ENCODE measurements at regions not wholly inside any gene's neighbourhood (a gene's known extent, or its start where the extent isn't known, plus 50 kb on each side); places are given as distances from the start of the nearest gene placed in this dataset.

- no peaks in the 10 kb centered on the region for H3K27me3 ChIP-seq (replicated peaks; ENCODE audit: control insufficient read depth, insufficient read depth, low read length)
- no peak for TF ChIP-seq CTCF (IDR thresholded peaks at IDR 0.05; ENCODE audit: insufficient read depth, low read length, poor library complexity, severe bottlenecking)
- no peaks in the 10 kb centered on the region for H3K36me3 ChIP-seq (ENCODE audit: control insufficient read depth, insufficient read depth, low read length)
- H3K4me3 ChIP-seq (replicated peaks; ENCODE audit: low read depth, low read length) = no peak overlapping the region
- no peak for DNase-seq (ENCODE audit: extremely low read depth, insufficient read length)
Observed at GRCh38 chr10:29205787-29206186, 83.1 kb upstream of the LYZL1 start.

- Histone ChIP-seq H3K27me3 (replicated peaks; ENCODE audit: control insufficient read depth, insufficient read depth, low read length) (no peaks in the 10 kb centered on the region), H3K4me3 (replicated peaks; ENCODE audit: low read depth, low read length) (no peak overlapping the region), H3K36me3 (ENCODE audit: control insufficient read depth, insufficient read depth, low read length) (no peaks in the 10 kb centered on the region)
- DNase-seq (ENCODE audit: extremely low read depth, insufficient read length) = no peak
- no peak for TF ChIP-seq CTCF (IDR thresholded peaks at IDR 0.05; ENCODE audit: insufficient read depth, low read length, poor library complexity, severe bottlenecking)
Observed at GRCh38 chr10:29208845-29209244, 80.0 kb upstream of the LYZL1 start.

DNA sequence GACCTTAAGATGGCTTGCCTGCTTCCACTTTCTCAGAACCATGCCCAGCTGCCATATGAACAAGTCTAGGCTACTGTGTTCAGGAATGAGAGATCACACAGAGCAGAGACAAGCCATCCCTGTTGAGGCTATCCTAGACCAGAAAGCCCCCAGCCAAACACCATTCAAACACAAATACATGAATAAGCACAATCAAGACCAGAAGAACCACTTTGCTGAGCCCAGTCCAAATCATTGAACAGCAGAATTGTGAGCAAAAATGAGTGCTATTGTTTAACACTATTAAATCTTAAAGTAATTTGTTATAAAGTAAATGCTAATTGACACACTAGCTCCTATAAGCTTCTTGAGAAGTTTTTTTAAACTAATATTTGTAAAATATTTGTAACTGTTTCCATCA is 79.0 kb upstream of the LYZL1 start:
- no peak for DNase-seq (ENCODE audit: extremely low read depth, insufficient read length)
- Histone ChIP-seq H3K4me3 (replicated peaks; ENCODE audit: low read depth, low read length) (no peak overlapping the region), H3K27me3 (replicated peaks; ENCODE audit: control insufficient read depth, insufficient read depth, low read length) (no peaks in the 10 kb centered on the region), H3K36me3 (ENCODE audit: control insufficient read depth, insufficient read depth, low read length) (no peaks in the 10 kb centered on the region)
- TF ChIP-seq CTCF (IDR thresholded peaks at IDR 0.05; ENCODE audit: insufficient read depth, low read length, poor library complexity, severe bottlenecking) = no peak

- TF ChIP-seq CTCF (IDR thresholded peaks at IDR 0.05; ENCODE audit: insufficient read depth, low read length, poor library complexity, severe bottlenecking) = no peak
- H3K36me3 ChIP-seq (ENCODE audit: control insufficient read depth, insufficient read depth, low read length) = no peaks in the 10 kb centered on the region
Observed at GRCh38 chr10:29210266-29210868, 78.5 kb upstream of the LYZL1 start.

DNA sequence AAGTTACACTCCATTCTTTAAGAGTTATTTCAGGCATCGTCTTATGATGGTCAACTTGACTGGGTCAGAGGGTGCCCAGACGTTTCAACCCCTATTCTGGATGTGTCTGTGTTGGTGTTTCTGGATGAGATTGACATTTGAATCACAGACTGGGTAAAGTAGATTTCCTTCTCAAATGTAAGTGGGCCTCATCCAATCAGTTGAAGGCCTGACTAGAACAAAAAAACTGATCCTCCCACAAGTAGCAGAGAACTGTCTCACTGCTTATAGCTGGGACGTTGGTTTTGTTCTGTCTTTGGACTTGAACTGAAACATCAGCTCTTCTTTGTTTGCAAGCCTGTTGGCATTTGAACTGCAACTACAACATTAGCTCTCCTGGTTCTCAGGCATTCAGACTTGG is 76.3 kb upstream of the LYZL1 start:
- DNase-seq (ENCODE audit: extremely low read depth, insufficient read length) = no peak
- no peak for TF ChIP-seq CTCF (IDR thresholded peaks at IDR 0.05; ENCODE audit: insufficient read depth, low read length, poor library complexity, severe bottlenecking)
- no peak overlapping the region for H3K4me3 ChIP-seq (replicated peaks; ENCODE audit: low read depth, low read length)
- no peaks in the 10 kb centered on the region for H3K27me3 ChIP-seq (replicated peaks; ENCODE audit: control insufficient read depth, insufficient read depth, low read length)
- H3K36me3 ChIP-seq (ENCODE audit: control insufficient read depth, insufficient read depth, low read length) = no peaks in the 10 kb centered on the region

More at GRCh38 chr10:29210266-29210868, 78.5 kb upstream of the LYZL1 start:
- DNase-seq (ENCODE audit: extremely low read depth, insufficient read length) = no peak
- H3K4me3 ChIP-seq (replicated peaks; ENCODE audit: low read depth, low read length) = no peak overlapping the region
- no peaks in the 10 kb centered on the region for H3K27me3 ChIP-seq (replicated peaks; ENCODE audit: control insufficient read depth, insufficient read depth, low read length)

DNA sequence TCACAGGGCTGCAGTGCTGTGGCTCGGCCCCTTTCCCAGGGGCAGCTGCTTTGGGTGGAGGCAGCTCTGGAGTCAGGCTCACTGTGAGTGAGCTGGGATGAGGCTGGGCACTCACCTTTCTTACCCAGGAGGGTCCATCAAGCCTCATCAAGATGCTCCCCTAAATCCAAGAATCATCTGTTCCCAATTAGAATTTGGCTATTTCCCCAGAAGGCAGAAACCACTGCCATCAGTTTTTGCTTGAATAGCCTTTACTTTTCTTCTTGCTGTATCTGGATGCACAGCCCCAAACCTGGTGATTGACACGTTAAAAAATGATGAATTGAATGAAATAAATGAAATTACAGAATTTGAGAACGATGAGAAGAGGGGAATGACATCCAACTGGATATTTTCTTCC is 74.3 kb upstream of the LYZL1 start:
- H3K4me3 ChIP-seq (replicated peaks; ENCODE audit: low read depth, low read length) = no peak overlapping the region
- no peaks in the 10 kb centered on the region for H3K36me3 ChIP-seq (ENCODE audit: control insufficient read depth, insufficient read depth, low read length)
- no peak for TF ChIP-seq CTCF (IDR thresholded peaks at IDR 0.05; ENCODE audit: insufficient read depth, low read length, poor library complexity, severe bottlenecking)
- H3K27me3 ChIP-seq (replicated peaks; ENCODE audit: control insufficient read depth, insufficient read depth, low read length) = no peaks in the 10 kb centered on the region
- no peak for DNase-seq (ENCODE audit: extremely low read depth, insufficient read length)

Data from GM06990 (cell line).